Hematopoietic multipotent progenitor cell treated with erythropoietin and hydrocortisone succinate and interleukin-3 and kit ligand, for 15 days (in vitro differentiated cells): ENCODE measurements at regions not wholly inside any gene's neighbourhood (a gene's known extent, or its start where the extent isn't known, plus 50 kb on each side); places are given as distances from the start of the nearest gene placed in this dataset.
"Not testable (repeated sequence)": the region's sequence is repeated elsewhere in the genome, so short reads cannot be mapped to it uniquely, and the experiment has no call there.

ENCODE experiments used
- DNase-seq: peaks from one replicate; pipeline ENCODE4 v3.0.0-alpha.2; 2015; ENCODE audit warnings: low spot score

DNA sequence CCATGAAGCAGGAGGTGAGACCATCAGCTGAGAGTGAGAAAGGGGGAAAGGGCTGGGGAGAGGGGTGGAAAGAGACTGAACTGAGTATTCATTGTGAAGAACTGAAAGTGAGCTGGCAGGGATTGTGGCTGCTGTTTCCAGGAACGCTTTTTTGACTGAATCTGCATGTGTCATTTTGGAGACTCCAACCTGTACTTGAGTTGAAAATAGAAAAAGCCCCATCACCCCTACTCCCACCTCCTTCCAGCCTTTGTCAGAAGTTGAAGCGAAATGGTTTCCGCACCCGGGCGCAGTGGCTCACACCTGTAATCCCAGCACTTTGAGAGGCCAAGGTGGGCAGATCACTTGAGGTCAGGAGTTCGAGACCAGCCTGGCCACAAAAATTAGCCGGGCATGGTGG, 128.0 kb upstream of the GPR12 start:
- no peak for DNase-seq

DNA sequence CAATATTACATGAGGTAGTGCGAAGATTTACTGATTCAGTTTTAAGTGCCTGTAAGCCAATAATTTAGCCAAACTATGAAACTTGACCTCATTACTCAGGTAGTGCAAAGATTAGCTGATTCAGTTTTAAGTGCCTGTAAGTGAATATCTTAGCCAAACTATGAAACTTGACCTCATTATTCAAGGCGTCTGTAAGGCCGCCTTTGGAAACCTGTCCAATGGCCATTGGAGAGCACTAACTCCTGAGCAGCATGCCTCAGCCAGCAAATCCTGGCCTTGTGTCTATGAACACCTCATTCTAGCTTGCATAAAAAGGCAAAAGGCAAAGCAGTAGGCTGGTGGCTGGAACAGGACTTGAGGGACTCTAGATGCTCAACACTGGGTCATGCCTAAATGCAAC, 127.0 kb upstream of the GPR12 start:
- DNase-seq: no peak

DNA sequence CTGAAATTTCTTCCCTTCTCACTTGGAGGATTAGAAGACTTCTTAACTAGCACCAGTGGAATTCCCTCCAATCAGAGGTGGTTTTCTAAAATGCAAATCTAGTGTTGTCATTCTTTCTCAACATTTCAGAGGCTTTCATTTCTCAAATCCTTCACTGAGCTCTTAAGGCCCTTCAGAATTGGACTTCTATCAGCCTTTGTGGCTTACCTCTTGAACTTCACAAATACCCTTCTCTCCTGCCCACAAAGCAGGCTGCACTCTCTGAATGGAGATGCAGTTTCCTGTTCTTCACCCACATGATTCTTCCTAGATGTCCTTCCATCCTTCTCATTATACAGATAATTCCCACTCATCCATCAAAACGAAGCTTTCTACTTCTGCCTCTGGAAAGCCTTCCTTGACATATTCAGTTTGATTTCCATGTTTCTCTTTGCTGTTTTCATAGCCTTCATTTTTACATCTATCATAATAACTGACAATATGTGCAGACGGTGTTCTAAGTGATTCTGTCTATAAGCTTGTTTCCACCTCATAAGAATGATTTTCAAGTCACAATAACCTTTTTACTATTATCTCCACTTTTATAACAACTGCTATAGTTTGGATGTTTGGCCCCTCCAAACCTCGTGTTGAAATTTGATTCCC, 123.1 kb upstream of the GPR12 start:
- no peak for DNase-seq

DNA sequence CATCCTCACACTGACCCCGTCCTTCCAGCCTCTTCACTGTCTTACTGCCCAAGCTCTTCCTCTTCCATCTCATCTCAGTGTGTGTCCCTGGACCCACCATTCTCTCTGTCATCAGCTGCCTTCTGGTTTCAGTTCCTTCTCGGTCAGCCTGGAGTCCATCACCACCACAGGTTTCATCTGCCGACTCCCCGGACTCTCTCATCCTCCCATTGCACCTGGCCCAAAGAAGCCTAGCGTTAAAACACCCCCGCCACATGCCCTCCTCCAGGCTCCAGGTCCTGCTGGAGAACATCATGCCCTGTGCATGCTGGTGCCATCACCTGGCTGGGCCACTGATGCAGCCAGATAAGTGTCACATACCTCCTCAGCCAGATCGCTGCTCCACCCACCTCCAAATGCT, 122.1 kb upstream of the GPR12 start:
- no peak for DNase-seq

DNA sequence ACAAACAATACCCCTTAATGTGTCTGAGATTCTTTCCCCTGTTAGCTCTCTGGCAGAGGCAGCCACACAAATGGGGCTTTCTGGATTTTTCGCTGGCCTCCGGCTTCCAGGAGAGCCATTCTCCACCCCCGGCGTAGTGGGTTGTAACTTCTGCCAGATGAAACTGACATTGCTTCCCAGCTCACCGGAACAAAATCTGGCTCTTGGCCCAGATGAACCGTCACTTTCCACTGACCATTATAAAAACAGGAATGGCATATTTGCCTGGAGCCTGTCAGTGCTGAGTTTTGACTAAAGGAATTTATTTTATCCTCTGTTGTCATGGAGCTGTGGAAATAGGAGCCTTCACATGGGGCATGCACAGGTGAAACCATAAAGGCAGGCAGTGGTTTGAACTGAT, 120.6 kb upstream of the GPR12 start:
- no peak for DNase-seq

DNA sequence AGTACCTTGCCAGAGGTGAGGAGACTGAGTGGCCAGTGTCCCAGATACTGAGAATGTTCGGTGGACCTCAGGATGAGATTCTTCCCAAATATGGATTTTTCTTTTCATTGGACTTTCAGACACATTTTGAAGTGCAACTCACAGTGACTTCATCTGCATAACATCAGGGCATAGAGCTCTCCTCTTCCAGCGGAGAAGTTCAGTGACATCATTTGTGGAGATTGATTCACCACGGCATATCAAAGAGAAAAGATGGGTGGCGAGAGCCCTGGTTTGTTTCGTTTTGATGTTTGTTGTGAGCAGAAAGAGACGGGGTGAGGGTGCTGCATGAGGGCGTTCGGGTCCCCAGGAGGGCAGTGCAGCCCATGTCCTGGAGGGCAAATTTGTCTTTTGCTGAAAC, 120.1 kb upstream of the GPR12 start:
- DNase-seq: no peak

DNA sequence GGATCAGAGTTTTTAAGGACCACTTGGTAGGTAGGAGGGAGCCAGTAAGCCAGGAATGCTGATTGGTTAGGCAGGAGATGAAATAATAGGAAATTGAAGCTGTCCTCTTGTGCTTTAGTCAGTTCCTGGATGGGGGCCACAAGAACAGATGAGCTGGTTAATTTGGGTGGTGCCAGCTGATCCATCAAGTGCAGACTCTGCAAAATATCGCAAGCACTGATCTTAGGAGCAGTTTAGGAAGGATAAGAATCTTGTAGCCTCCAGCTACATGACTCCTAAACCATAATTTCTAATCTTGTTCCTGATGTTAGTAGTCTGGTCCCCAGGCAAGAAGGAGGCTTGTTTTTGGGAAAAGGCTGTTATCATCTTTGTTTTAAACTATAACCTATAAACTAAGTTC, 117.9 kb upstream of the GPR12 start:
- DNase-seq: no peak

DNA sequence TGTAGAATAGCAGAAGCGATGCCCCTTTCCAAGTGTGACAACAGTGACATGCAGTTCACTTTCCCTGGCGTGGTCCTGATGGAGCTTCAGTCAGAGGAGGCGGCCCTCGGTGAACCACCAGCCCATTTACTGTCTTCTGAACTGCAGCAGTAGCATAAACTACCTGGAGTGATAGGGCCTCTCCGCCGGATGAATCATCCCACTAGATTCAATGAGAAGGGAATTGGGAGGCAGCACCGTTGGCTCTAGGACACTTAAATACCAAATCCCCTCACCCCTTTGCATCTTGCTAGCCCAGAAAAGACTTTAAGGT, 112.8 kb upstream of the GPR12 start:
- no peak for DNase-seq

DNA sequence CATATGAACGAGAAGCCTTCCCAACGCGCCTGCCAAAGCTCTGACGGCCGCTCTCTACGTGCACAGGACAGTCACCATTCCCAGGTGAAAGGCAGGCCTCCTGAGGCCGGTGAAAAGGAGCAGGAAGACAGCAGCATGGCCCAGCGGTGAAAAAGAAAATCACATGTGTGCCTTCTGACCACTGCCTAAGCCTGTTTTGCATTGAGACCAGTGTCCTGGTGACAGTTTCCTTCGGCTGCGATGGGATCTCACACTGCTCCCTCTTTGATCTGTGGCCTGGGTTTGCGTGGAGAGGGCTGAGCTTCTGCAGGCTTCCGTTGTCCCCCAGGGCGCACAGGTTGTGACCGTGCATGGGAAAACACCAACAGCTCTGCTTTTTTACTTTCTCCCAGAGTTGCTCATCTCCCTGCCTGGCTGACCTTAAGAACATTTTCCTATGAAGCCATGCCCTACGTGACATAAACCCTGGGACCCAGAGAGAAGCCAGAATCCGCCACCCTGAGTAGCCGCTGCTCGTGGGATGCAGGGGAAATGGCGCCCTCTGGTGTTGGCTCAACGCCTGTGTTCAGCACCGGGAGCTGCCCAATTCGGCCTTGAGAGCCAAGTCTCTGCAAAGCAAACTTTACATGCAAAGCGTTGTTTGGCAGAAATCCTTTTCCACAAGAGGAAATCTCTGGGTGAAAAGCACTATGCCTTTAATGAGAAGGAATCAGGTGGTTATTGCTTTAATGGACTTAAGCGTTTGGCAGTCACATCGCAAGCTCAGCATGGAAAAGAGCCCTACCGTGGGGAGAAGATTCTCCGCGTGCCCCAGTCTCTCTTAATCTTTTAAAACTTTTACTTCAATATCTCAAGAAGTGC, 112.2 kb upstream of the GPR12 start:
- peak; percentile 69 for DNase-seq

DNA sequence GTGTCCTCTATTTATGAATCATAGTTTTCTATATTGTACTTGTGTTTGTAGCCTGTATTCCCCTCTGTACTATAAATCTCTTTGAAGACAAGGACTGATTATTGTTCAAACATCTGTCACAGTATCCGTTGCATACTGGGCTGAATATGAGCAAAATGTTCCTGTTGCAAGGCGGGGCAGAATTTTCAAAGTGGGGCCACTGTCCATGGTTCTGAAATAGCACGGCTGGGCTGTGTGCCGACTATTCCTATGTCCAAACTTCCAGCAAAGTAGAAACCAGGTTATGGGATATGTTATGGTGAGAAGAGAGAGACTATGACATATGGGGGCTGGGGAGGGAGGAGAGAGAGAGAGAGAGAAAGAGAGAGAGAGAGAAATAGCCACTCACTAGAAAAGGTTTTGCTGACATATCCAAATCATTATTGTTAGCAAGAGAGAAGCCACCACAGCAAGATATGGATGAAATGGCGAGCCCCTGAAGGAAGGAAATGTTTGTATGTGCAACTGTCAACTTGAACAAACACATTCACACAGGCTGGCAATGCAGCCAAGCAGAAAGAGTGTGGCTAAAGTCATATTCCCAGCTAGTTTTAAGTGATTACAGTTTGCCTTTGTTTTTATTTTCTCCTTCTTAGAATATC, 107.0 kb upstream of the GPR12 start:
- DNase-seq: no peak

DNA sequence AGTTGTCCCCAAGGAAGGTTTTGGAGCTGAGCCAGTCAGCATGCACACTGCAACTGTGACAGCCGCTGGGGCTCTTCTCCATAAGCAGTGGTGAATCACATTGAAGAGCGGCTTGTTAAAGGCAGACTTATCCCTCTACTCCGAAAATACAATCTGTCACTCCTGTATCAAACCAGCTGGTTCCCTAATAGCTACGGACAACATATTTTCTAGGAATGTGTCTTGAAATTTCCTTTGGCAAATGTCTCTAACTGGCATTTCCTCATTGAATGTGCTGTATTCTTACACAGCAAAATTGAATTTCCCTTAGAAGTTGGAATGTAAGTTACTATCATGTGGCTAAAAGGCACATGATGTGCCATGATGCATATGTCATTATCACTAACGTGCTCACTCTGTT, 104.0 kb upstream of the GPR12 start:
- DNase-seq: no peak

DNA sequence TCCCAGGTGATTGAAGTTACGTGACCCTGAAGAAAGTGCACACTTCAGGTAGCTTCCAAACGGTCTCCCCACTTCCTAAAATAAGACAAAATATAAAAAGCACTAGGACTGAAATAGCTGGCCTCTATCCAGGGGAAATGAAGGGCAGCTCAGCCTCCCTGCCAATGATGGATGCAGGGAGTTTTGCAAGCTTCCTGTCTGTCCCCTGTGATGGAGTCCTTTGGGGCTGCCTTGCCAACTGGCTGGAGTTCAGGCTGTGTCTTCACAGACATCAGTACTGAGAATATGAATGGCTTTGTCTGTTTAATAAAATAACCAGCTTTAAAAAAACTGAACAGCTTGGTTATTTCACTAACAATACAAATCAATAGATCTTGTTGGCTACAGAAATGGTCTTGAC, 101.4 kb upstream of the GPR12 start:
- DNase-seq: no peak

DNA sequence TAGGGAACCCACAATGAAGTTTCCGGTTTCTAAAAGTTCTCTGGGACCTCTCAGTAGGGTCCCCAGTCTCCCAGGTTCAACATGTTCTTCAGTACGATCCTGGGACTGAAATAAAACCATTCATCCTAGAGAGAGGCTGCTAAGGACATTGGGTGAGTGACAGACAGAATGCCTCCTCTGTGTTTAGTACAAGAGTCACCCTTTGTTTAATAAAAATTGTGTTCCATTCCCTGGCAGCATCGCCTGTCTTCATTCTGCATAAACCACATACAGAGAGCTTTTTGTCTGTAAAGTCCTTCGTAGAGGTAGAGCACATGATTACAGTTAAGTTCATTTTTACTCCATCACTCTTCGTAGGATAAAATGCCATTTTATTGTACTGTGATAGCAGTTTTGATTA, 95.3 kb upstream of the GPR12 start:
- no peak for DNase-seq

DNA sequence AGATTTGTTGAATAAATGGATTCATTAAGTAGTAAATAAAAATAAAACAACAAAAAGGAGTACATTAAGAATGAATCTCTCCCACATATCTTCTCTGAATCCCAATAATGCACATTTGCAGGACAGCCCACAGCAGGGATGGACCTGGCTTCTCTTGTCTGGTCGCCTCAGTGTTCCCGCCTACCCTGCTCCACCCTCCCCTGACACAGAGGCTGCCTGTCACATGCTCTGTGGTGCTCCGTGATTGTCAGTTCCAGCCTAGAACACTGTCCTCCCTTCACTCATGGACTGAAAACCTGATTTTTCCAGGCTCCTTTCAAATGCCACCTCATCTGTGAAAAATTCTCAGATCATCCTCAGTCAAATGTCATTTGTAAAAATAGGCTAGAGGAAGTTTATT, 94.5 kb upstream of the GPR12 start:
- DNase-seq: no peak

DNA sequence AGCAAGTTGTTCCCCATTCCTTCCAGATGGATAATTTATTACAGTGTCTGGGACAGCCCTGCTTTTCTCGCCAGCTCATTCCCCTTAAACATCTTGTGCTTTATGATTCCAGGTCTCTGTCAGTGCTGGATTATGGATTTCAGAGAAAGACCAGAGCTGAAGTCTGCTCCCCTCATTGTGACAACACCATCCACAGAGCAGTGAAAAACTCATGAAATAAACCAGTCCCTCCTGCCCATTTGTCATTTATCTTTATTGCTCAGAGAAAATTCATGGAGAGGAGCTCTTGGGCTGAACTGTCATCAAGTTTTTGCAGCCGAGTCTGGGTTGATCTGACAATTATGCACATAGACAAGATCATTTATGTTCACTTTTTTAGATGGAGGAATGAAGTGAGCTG, 92.7 kb upstream of the GPR12 start:
- no peak for DNase-seq

DNA sequence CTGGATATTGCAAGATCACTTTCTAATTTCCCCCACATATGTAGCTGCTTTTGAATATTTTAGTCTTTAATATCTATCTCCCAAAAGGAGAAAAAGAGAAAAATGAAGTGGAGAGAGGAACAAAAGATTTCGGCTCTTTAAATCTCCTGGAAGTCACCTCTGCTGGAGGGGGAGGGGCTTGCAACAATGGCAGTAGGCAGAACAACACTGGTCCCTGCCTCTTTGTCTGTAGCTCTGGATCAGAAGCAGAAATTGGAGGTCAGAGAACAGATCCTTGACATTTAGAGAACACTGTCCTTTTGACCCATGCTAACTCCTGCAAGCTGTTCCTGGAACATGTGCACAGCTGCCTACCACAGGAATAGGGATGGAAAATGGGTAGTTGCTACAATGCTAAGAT, 86.7 kb upstream of the GPR12 start:
- no peak for DNase-seq

DNA sequence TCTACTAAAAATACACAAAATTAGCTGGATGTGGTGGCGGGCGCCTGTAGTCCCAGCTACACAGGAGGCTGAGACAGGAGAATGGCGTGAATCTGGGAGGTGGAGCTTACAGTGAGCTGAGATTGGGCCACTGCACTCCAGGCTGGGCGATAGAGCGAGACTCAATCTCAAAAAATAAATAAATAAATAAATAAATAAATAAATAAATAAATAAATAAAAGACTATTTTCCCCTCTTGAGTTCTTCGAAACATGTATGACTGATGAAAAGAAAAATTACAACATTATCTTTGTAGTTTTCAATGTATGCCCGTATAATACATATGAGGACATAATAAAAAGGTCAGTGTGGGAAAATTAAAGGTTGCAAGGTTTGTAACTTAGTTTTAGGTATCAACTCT, 84.5 kb upstream of the GPR12 start:
- not testable (repeated sequence) for DNase-seq

DNA sequence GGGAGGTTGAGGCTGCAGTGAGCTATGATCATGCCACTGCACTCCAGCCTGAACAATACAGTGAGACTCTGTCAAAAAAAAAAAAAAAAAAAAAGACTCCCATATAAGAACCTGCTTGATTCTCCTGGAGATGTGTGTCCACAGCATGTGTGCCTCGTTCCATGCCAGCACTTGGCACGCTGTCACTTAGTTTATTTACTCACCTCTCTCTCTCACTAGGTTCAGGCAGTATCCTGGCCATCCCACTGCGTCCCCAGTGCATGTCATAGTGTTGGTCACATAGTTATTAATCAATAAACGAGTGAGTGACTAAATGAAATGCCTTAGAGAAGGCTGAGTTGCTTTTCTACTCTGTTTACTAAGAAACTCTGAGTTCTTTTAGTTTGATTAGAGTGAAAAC, 79.1 kb upstream of the GPR12 start:
- DNase-seq: no peak

DNA sequence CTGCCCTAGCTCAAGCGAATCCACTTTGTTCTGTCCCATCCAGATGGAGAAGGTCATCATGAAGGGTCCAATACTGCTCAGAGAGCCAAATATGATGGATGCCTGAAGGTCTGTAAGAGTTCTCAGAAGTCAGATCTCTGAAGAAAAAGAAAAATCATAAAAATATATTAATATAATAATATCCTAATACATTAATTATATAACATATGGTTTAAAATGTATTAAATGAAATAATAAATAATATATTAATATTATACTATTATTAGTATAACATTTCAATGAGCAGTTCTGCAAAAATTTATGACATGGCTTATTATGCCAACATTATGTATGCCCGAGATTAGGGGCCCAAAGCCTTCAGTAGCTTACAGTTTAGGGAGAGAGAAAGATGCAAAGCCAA, 78.2 kb upstream of the GPR12 start:
- DNase-seq: no peak

DNA sequence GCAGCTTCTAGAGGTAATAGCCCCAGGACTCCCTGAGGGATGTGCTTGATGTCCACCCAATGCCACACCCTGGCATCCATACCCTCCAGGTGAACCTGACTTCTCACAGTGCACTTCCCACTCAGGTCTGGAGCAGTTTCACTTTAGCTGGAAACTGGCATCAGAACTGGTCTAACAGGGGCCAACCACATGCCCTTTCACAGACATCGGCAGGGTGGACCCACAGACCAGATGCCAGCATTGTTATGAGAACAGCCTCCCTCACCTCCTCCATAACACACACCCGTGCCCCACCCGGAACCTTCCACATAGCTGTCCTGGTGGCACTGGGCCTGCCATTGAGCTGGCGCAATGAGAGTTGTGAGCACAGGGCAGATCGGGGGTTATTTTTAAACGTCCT, 77.4 kb upstream of the GPR12 start:
- DNase-seq: no peak

DNA sequence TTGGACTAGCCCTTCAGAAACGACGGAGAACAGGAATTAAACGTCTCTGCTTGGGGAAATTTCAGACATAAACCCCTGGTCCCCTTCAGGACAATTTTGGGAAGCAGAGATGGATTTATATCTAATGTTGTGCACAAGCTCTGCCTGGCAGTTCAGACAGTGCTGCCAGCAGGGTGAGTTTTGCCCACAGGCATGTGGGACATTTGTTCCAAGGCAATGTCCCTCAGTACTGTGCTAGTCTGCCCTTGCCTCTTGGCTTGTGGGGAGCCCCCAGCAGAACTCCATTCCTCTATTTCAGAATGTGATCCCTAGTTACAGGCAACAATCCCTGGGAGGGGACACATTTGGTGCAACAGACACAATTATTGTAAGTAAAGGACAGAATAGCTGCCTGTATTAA, 76.5 kb upstream of the GPR12 start:
- no peak for DNase-seq

DNA sequence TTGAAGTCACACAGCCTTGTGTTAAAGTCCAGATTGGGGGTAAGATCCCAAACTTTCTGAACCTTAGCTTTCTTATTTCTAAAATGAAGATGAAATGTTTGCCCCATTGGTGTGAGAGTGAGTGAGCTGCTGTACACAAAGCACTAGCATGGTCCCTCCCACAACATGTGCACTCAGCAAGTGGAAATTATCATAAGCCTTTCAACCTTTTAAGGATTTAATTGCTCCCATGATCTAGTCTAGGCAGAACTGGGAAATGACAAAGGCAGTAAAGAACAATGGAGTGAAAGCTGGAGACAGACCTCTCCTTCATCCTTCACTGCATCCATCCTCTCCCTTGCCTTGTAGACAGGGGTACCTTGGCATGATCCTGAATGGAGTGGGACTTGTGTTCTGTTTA, 76.0 kb upstream of the GPR12 start:
- DNase-seq: no peak

DNA sequence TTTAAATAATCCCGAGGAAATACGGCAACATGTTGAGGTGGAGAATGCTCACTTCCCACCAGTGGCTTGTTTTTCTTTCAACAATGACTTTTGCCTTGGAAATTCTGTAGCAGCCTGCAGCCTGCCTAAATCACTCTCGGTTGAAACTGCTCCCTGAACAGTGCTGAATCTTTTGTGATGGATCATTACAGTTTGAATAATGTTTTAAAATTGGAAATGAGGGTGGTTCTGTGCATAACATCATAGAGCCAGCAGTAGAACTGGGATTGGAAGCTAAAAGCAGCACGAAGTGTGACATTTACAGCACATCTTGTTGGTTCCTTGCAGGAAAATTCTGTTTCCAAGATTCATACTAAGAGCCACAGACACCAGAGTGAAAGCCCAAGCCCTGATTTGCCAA, 74.1 kb upstream of the GPR12 start:
- no peak for DNase-seq
